ENCODE measurements at regions not wholly inside any gene's neighbourhood (a gene's known extent, or its start where the extent isn't known, plus 50 kb on each side); places are given as distances from the start of the nearest gene placed in this dataset.

GRCh38 chr5:93280518-93280917, 300.5 kb downstream of the NR2F1-AS1 start:
- TF ChIP-seq CTCF (IDR thresholded peaks at IDR 0.05) (no peak), EP300 (IDR thresholded peaks at IDR 0.05) (no peak)
